ENCODE measurements at regions not wholly inside any gene's neighbourhood (a gene's known extent, or its start where the extent isn't known, plus 50 kb on each side); places are given as distances from the start of the nearest gene placed in this dataset.

DNA sequence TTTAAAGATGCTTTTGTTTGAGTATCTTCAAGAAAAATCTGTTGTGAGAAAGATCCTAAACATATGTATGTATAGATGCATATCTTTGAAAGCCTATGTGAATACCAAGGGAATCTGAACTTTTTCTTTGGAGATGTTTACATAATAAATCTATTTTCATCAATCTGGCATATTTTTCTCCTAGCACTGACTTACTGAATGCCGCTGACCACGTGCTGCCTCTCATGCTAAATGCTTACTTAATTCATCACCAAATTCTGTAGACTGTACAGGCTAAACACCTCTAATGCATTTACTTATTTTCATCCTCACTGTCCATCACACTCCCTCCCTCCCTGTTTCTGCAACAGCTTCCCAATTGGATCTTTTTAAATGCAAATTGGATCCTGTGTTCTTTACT lies 566.2 kb upstream of the WWC1 start:
- no peak for TF ChIP-seq EZH2 (IDR thresholded peaks at IDR 0.05)
- no peak for TF ChIP-seq POLR2AphosphoS5 (IDR thresholded peaks at IDR 0.05; ENCODE audit: borderline replicate concordance, low read depth, low read length)
